Activated CD8-positive, alpha-beta memory T cell treated with anti-CD3 and anti-CD28 coated beads for 36 hours (primary cell): ENCODE measurements at regions not wholly inside any gene's neighbourhood (a gene's known extent, or its start where the extent isn't known, plus 50 kb on each side); places are given as distances from the start of the nearest gene placed in this dataset.
"Not testable (repeated sequence)": the region's sequence is repeated elsewhere in the genome, so short reads cannot be mapped to it uniquely, and the experiment has no call there.

Source experiments
- CTCF ChIA-PET: fragments of 350-600 bp; sonication (Branson Sonifier 250); formaldehyde crosslinking; loops from one replicate; lab custom pipeline; 2021; ENCODE audit warnings: antibody characterized with exemption; lab: Charles Lee
- POLR2A ChIA-PET: fragments of 350-600 bp; sonication (Branson Sonifier 250); formaldehyde crosslinking; loops from one replicate; lab custom pipeline; 2021; ENCODE audit warnings: antibody characterized with exemption; lab: Charles Lee

DNA sequence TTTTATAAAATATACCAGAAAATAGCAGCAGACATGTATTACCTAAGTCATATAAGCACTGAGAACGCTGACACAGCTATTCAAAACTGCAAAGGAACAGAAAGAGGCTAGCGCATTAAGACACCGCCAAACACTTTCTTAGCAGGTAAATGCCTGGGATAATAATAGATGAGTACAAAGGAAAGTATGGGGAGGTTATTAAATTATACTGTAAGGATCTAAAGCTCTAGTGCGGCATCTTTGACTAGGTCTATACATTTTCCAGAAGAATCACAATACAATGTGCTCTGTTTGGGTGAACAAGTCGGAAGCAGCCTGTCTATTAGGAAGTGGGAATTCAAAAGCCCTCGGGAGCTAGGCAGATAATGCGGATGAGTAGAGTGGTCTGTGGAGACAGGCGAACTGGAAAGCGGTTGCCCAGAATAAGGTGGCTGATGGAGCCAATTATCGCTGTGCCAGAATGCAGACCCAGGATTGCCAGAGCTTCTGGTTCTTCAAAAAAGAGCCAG, 443.6 kb upstream of the TENM3 start:
- POLR2A ChIA-PET: no interaction called here
- CTCF ChIA-PET: no interaction called here

- POLR2A ChIA-PET: no interaction called here
- CTCF ChIA-PET: no interaction called here
Measured at GRCh38 chr4:181802207-181802606, 441.0 kb upstream of the TENM3 start.

DNA sequence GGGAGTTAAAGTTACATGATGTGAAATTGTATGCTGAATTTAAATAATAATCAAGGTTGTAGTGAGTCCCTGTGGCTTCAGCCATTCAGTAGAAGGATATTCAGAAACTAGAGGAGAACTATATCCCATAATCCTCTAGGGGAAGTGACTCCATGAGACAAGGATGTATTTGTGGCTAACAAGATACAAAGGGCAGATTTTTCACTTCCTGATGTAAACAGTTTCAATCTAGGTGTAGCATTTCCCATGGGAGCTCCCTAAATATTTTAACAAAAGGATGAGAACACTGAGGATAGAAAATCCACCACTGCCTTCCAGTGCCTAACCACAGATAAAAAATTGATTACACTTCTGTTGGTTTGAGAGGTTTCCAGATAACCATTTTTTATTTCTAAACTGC, 435.4 kb upstream of the TENM3 start:
- ChIA-PET CTCF (no interaction called here), POLR2A (no interaction called here)

DNA sequence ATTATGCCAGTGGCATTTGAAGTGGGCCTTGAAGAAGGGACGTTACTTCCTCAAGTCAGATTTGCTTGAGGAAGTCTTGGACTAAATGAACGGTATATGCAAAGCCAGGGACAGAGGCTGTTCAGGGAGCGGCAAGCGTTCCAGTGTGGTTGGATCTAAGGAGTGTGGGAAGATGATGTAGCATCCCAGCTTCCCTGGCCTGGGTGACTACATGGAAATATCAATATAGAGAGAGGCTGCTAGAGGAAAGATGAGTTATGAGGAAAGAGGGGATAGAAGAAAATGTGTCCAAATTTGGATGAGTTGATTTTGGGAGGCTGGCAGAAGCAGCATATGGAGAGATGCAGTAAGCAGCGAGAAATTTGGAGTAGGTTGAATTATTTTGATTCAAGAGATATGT, 432.5 kb upstream of the TENM3 start:
- ChIA-PET POLR2A (no interaction called here), CTCF (no interaction called here)

DNA sequence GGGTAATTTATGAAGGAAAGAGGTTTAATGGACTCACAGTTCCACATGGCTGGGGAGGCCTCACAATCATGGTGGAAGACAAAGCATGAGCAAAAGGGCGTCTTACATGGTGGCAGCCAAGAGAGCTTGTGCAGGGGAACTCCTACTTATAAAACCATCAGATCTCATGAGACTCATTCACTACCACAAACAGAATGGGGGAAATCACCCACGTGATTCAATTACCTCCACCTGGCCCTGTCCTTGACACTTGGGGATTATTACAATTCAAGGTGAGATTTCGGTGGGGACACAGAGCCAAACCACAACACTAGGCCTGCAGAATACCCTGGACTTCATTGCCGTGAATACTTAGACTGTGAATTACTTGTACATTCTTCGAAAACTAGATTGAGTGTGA, 431.7 kb upstream of the TENM3 start:
- CTCF ChIA-PET, POLR2A ChIA-PET: not testable (repeated sequence)

GRCh38 chr4:181819946-181820345, 423.3 kb upstream of the TENM3 start:
- ChIA-PET POLR2A (no interaction called here), CTCF (no interaction called here)

DNA sequence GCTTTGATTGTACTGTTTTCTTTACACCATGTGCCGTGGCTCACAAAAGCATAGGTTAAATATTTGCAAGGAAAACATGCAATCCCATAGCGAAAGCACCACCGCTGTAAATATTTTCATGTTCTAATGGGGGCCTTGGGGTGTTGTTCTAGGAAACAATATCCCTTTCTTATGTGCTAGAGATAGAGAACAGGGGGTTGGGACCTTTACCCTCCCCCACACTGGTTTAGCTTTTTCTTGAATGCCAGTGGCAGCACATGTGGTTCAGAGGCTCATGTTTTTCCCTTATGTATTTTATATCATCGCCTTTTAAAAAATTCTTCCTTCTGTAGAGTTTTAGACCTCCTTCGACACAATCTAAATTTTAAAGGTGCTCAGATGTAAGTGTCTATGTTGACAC, 422.6 kb upstream of the TENM3 start:
- CTCF ChIA-PET: no interaction called here
- POLR2A ChIA-PET: no interaction called here

GRCh38 chr4:181821039-181822004, 421.9 kb upstream of the TENM3 start:
- ChIA-PET CTCF (no interaction called here), POLR2A (no interaction called here)

DNA sequence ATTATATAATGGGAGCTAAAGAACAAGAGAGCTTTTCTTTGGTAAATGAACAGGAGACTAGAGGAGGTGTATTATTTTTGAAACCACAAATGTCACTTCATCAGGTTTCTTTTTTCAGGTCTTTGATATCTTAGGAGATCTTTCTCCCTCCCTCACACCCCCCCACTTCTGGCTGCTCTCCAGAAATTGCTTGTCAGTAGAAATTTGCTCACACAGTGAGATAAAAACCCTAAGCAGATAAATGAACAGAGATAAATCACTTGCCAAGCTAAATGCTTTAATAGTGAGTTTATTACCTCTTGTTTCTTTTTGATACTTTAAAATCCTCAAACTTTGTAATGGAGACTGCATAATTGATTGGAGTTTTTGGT, 421.2 kb upstream of the TENM3 start:
- POLR2A ChIA-PET: no interaction called here
- CTCF ChIA-PET: no interaction called here

GRCh38 chr4:181823183-181823582, 420.0 kb upstream of the TENM3 start:
- POLR2A ChIA-PET: no interaction called here

DNA sequence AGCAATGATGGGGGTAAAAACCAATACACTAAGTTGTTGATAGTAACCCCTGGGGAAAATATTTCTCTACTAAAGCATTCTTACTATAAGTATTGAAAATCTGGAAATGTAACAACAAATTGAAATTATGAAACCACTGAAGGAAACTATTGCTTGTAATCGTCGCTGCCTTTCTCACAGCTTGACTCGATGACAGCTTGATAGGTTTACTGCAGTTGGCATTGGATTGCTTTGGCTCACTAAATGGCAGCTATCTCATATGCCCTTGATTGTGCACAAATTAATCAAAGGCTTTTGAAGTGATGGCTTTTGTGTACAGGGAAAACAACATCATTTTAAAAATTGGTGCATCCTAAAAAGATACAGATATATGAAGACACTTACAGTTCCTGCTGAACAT, 419.6 kb upstream of the TENM3 start:
- ChIA-PET POLR2A (no interaction called here), CTCF (no interaction called here)

More at GRCh38 chr4:181823183-181823582, 420.0 kb upstream of the TENM3 start:
- CTCF ChIA-PET: no interaction called here

- ChIA-PET POLR2A (no interaction called here), CTCF (no interaction called here)
Measured at GRCh38 chr4:181825564-181825963, 417.6 kb upstream of the TENM3 start.

DNA sequence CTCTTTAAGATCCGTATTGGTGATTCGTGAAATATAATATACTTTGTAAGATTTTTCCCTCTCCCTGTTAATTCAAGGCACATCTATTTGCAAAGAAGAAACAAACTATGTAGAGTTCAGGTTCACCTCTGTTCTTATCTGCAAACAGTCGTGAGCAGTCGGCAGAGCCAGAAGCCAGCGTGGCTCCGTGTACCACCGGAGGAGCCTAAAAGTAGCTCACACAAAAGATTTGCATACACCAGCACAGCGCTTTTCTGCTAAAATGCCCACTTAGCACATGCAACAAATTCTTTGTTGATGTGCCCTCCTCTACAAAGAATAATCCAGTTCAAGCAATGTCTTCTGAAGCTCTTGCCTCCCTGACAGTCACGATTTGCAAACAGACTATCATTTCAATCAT, 416.0 kb upstream of the TENM3 start:
- POLR2A ChIA-PET: no interaction called here
- CTCF ChIA-PET: no interaction called here

- ChIA-PET CTCF (no interaction called here), POLR2A (no interaction called here)
Measured at GRCh38 chr4:181830404-181831035, 412.7 kb upstream of the TENM3 start.

DNA sequence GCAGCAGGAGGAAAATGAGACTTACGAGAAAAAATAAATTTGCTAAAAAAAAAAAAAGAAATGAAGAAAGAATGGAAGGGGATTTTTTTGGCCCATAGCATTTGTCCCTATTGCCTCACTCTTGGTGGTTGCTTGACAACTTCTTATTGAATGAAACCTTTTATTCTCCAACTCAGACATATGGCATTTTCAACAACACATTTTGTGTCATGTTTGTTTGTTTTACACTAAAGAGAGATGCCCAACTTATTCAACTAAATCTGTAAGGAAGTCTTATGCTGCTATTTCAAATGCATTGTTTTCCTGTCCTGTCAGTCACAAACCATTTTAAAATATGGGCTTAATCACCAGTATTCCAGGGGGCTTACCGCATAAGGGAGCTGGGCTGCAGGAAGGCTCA, 409.1 kb upstream of the TENM3 start:
- POLR2A ChIA-PET: no interaction called here
- CTCF ChIA-PET: no interaction called here

DNA sequence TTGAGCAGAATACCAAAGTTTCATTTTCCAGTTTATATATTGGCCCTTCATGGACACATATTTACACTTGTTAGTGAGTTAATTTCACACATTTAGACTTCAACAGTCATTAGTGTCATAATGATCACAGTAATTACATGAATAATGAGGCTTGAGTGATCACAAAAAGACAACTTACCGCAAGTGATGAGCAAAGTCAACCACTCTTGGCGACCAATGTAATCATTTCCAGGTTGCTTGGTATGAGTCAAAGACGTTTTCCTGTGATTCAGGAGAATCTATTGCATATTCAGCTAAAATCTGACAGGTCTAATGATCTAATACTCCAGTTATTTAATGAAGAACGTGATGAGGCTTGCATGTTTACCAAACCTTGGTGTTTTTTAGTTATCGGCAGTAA, 407.9 kb upstream of the TENM3 start:
- ChIA-PET POLR2A (no interaction called here), CTCF (no interaction called here)

- ChIA-PET POLR2A (no interaction called here), CTCF (no interaction called here)
Measured at GRCh38 chr4:181838253-181838652, 404.9 kb upstream of the TENM3 start.

GRCh38 chr4:181843797-181844196, 399.4 kb upstream of the TENM3 start:
- POLR2A ChIA-PET, CTCF ChIA-PET: not testable (repeated sequence)

DNA sequence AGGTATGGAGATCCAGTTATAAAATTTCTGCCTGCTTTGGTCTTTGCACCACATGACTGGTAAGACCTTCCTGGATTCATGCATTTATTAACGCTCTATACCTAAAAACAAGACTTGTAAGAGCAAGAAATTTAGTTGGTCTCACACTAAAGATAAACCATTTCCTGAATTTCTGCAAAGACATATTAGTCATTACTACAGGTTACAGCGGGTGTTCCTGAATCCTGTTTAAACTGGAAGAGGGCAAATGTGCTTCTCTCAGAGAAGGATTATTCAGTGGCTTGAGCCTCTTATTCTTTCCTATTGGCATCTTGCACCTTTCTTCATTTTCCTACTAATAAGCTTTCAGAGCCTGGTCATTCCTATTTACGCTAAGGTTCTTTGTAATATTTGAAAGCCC, 397.6 kb upstream of the TENM3 start:
- POLR2A ChIA-PET: no interaction called here
- CTCF ChIA-PET: no interaction called here

- ChIA-PET CTCF (no interaction called here), POLR2A (no interaction called here)
Measured at GRCh38 chr4:181846934-181847333, 396.3 kb upstream of the TENM3 start.

DNA sequence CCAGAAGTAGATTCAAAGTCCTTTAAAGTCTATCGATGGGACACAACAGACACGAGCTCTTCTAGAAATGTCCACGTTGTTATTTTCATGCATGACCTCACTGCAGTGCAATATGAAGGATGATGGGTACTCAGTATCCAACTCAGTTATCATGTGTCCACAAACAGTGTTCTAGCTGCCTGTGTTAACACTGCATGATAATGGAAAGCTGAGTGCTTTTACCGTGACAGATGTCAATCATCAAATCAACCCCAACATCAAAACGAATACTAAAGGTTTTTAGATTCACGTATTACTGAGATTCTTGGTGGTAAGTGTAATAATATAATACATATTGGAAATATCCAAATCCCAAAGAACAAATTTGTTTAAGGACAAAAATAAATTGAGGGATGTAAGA, 394.8 kb upstream of the TENM3 start:
- POLR2A ChIA-PET: no interaction called here
- CTCF ChIA-PET: no interaction called here
